GM12878 (cell line): ENCODE measurements at regions not wholly inside any gene's neighbourhood (a gene's known extent, or its start where the extent isn't known, plus 50 kb on each side); places are given as distances from the start of the nearest gene placed in this dataset.

ENCODE experiments used
- ATAC-seq: fragments of 200-7000 bp; cut with Tn5 transposase; 3 replicates; pipeline ENCODE4 v1.9.1; 2020; ENCODE audit warnings: mild to moderate bottlenecking, moderate library complexity
- BruUV-seq: library from RNA; stranded (reverse); fragments of 400-500 nt; replicated peaks from 2 replicates; lab custom pipeline; 2021; lab: Mats Ljungman, UMichigan
- CTCF ChIA-PET: fragments of 300-600 bp; sonication (Branson Sonifier 250); formaldehyde crosslinking; extraction: SDS; loops from one replicate; lab custom pipeline; 2021; ENCODE audit warnings: inconsistent platforms; lab: Yijun Ruan, JAX
- POLR2A ChIA-PET: fragments of 350-600 bp; formaldehyde crosslinking; extraction: SDS; loops from one replicate; lab custom pipeline; 2021; ENCODE audit warnings: inconsistent platforms; lab: Charles Lee
- RAD21 ChIA-PET: fragments of 300-600 bp; sonication (Branson Sonifier 250); formaldehyde crosslinking; loops from one replicate; lab custom pipeline; 2023; ENCODE audit warnings: antibody characterized with exemption; ENCODE audit not compliant: unreplicated experiment; lab: Charles Lee
- SMC1A ChIA-PET: fragments of 300-600 bp; sonication (Branson Sonifier 250); formaldehyde crosslinking; loops from one replicate; lab custom pipeline; 2023; ENCODE audit not compliant: unreplicated experiment, uncharacterized antibody; lab: Charles Lee
- DNase-seq: peaks from one replicate; pipeline ENCODE4 v3.0.0-alpha.2; 2011; ENCODE audit warnings: low read depth, low spot score
- FAIRE-seq: peaks from 3 replicates; lab custom pipeline; 2011; peaks lifted over from hg19 to GRCh38; lab: Jason Lieb, UNC
- H2AFZ ChIP-seq: 2 replicates; pipeline ENCODE4 v1.6.0; 2011; ENCODE audit warnings: low read depth, low read length, control low read depth; ENCODE audit not compliant: control insufficient read depth
- H3K27ac ChIP-seq: 2 replicates; pipeline ENCODE4 v1.5.1; 2011; ENCODE audit warnings: control low read depth; ENCODE audit not compliant: control insufficient read depth, insufficient read depth
- H3K27me3 ChIP-seq, 2 experiments: replicated peaks in 1 of 2; 2 replicates each; pipeline versions ENCODE4 v1.6.0 to v1.6.1; 2011; ENCODE audit warnings: low read length in 1 of 2; ENCODE audit not compliant: control insufficient read depth in 2 of 2, insufficient read depth in 2 of 2
- H3K36me3 ChIP-seq, 2 experiments: 2 replicates each; pipeline ENCODE4 v1.5.1; 2011; ENCODE audit warnings: low read length in 1 of 2; ENCODE audit not compliant: control insufficient read depth in 2 of 2, insufficient read depth in 2 of 2
- H3K4me1 ChIP-seq: 2 replicates; pipeline ENCODE4 v1.6.1; 2011; ENCODE audit warnings: mild to moderate bottlenecking, low read length, moderate library complexity, mixed read lengths; ENCODE audit not compliant: control insufficient read depth, insufficient read depth
- H3K4me2 ChIP-seq: 2 replicates; pipeline ENCODE4 v1.6.0; 2011; ENCODE audit warnings: control low read depth; ENCODE audit not compliant: control insufficient read depth, insufficient read depth
- H3K4me3 ChIP-seq: fragments of 200-600 bp; sonication (generic); 2 replicates; pipeline ENCODE4 v1.5.1; 2016
- H3K79me2 ChIP-seq: 2 replicates; pipeline ENCODE4 v1.6.0; 2011; ENCODE audit warnings: low read length; ENCODE audit not compliant: control insufficient read depth, insufficient read depth
- H3K9ac ChIP-seq: 2 replicates; pipeline ENCODE4 v1.8.0; 2011; ENCODE audit warnings: low read length, control low read depth, mixed read lengths; ENCODE audit not compliant: control insufficient read depth, insufficient read depth
- H3K9me3 ChIP-seq: replicated peaks from 3 replicates; pipeline ENCODE4 v1.5.1; 2011; ENCODE audit warnings: mild to moderate bottlenecking, low read length; ENCODE audit not compliant: control insufficient read depth, insufficient read depth
- H4K20me1 ChIP-seq: 2 replicates; pipeline ENCODE4 v1.6.0; 2011; ENCODE audit not compliant: control insufficient read depth, insufficient read depth
- BCLAF1 ChIP-seq: fragments of 450-650 bp; IDR thresholded peaks from 2 replicates; pipeline ENCODE4 v1.6.1; 2017; ENCODE audit warnings: antibody characterized with exemption, mild to moderate bottlenecking, moderate library complexity
- CBX5 ChIP-seq: sonication (generic); IDR thresholded peaks from 2 replicates; pipeline ENCODE4 v1.6.1; 2016; ENCODE audit warnings: low read depth, moderate library complexity, mild to moderate bottlenecking, inconsistent platforms
- E2F4 ChIP-seq: IDR thresholded peaks from 2 replicates; pipeline ENCODE4 v1.6.1; 2012; ENCODE audit warnings: low read depth, low read length, improper control_type of control experiment
- E4F1 ChIP-seq: fragments of 450-650 bp; IDR thresholded peaks from 2 replicates; pipeline ENCODE4 v1.6.1; 2018; ENCODE audit warnings: borderline replicate concordance, mild to moderate bottlenecking; ENCODE audit not compliant: partially characterized antibody
- MYC ChIP-seq: IDR thresholded peaks from 2 replicates; pipeline ENCODE4 v1.6.1; 2011; ENCODE audit warnings: mild to moderate bottlenecking, low read length, moderate library complexity, inconsistent platforms; ENCODE audit not compliant: insufficient read depth, insufficient replicate concordance, insufficient read length, severe bottlenecking
- NFYA ChIP-seq: IDR thresholded peaks from 2 replicates; pipeline ENCODE4 v1.6.1; 2011; ENCODE audit warnings: low read depth, mild to moderate bottlenecking, low read length, improper control_type of control experiment, borderline replicate concordance
- NRF1 ChIP-seq: conservative IDR thresholded peaks from 2 replicates; pipeline ENCODE4 v1.6.1; 2011; ENCODE audit warnings: mild to moderate bottlenecking, low read depth, low read length, improper control_type of control experiment
- POU2F2 ChIP-seq: IDR thresholded peaks from 3 replicates; pipeline ENCODE4 v1.6.1; 2011; ENCODE audit warnings: low read depth, mild to moderate bottlenecking, low read length, borderline replicate concordance
- RAD21 ChIP-seq: IDR thresholded peaks from 2 replicates; pipeline ENCODE4 v1.6.1; 2011; ENCODE audit warnings: mild to moderate bottlenecking, low read depth, low read length, moderate library complexity; ENCODE audit not compliant: insufficient read depth
- RB1 ChIP-seq: fragments of 450-650 bp; formaldehyde crosslinking; IDR thresholded peaks from 2 replicates; pipeline ENCODE4 v1.6.1; 2017; ENCODE audit warnings: mild to moderate bottlenecking, borderline replicate concordance
- RBBP5 ChIP-seq: fragments of 200-600 bp; sonication (generic); conservative IDR thresholded peaks from 2 replicates; pipeline ENCODE4 v1.6.1; 2016
- RELA ChIP-seq: fragments of 450-650 bp; IDR thresholded peaks from 2 replicates; pipeline ENCODE4 v1.8.0; 2014; ENCODE audit warnings: borderline replicate concordance; ENCODE audit not compliant: partially characterized antibody
- SREBF1 ChIP-seq: IDR thresholded peaks from 2 replicates; pipeline ENCODE4 v1.6.1; 2012; ENCODE audit warnings: mild to moderate bottlenecking, low read length
- SUPT20H ChIP-seq: IDR thresholded peaks from 2 replicates; pipeline ENCODE4 v1.6.1; 2011; ENCODE audit warnings: low read depth, mild to moderate bottlenecking, low read length, moderate library complexity, borderline replicate concordance; ENCODE audit not compliant: control insufficient read depth
- TCF3 ChIP-seq: IDR thresholded peaks from 2 replicates; pipeline ENCODE4 v1.6.1; 2012; ENCODE audit warnings: low read depth, mild to moderate bottlenecking, low read length, borderline replicate concordance; ENCODE audit not compliant: insufficient read depth
- USF2 ChIP-seq: IDR thresholded peaks from 2 replicates; pipeline ENCODE4 v1.6.1; 2011; ENCODE audit warnings: low read depth, low read length, improper control_type of control experiment, borderline replicate concordance
- ZSCAN29 ChIP-seq: fragments of 450-650 bp; IDR thresholded peaks from 2 replicates; pipeline ENCODE4 v1.6.1; 2017; ENCODE audit warnings: mild to moderate bottlenecking, moderate library complexity
- WGBS: methylation state at CpG from one replicate; pipeline ENCODE4 v1.1.6; 2016; ENCODE audit warnings: low lambda C conversion rate; ENCODE audit not compliant: insufficient replicate concordance, insufficient coverage; ENCODE audit errors: missing lambda C conversion rate; 5-methylcytosine and 5-hydroxymethylcytosine counted together
- in situ Hi-C: fragments of 300-500 bp; cut with MboI; formaldehyde crosslinking; loops from 9 replicates; pipeline ENCODE4 v1.14.3; 2018; ENCODE audit warnings: mixed read lengths
- intact Hi-C: fragments of 100-400 bp; cut with micrococcal nuclease; formaldehyde crosslinking; loops from one replicate; pipeline ENCODE4 v1.14.2; 2022; ENCODE audit not compliant: unreplicated experiment

GRCh38 chr21:18588001-18588662 is 184.5 kb upstream of the TMPRSS15 start:
- DNase-seq, result no peak
- WGBS, result 4% methylated on average over 4 of the region's 4 CpGs
- TF ChIP-seq E4F1, result no peak
- TF ChIP-seq RB1, result no peak
- TF ChIP-seq USF2, result no peak
- TF ChIP-seq BCLAF1, result no peak
- no peak for TF ChIP-seq NFYA
- no peak for TF ChIP-seq RELA
- TF ChIP-seq RBBP5, result no peak
- no peak for TF ChIP-seq ZSCAN29
- no peak for TF ChIP-seq SREBF1
- TF ChIP-seq MYC, result no peak
- TF ChIP-seq SUPT20H, result no peak
- no peak for TF ChIP-seq TCF3
- TF ChIP-seq E2F4, result no peak
- no peak for TF ChIP-seq CBX5
- TF ChIP-seq POU2F2, result no peak
- no peak for TF ChIP-seq RAD21
- TF ChIP-seq NRF1, result no peak
- in situ Hi-C loops, result no loop called here
- Histone ChIP-seq H2AFZ (no peak overlapping the region), H3K79me2 (no peaks in the 10 kb centered on the region), H4K20me1 (no peaks in the 10 kb centered on the region), H3K27ac (no peak overlapping the region), H3K27me3 (no peaks in the 10 kb centered on the region), H3K4me3 (no peak overlapping the region), H3K36me3 (no peaks in the 10 kb centered on the region), H3K4me1 (no peaks in the 10 kb centered on the region), H3K9me3 (no peaks in the 10 kb centered on the region), H3K9ac (no peak overlapping the region), H3K4me2 (no peak overlapping the region)
- BruUV-seq, result no TSS peak
- ChIA-PET CTCF (no interaction called here), POLR2A (no interaction called here), SMC1A (no interaction called here), RAD21 (interaction anchor here (0.6 kb wide), 1 partner anchor 37 kb away, joined by 3 read pairs; no protein-coding TSS in a partner anchor)
- FAIRE-seq, result no peak
- ATAC-seq, result no peak
- intact Hi-C loops, result no loop called here
